Thoracic aorta (tissue), 2 donors: ENCODE measurements at regions not wholly inside any gene's neighbourhood (a gene's known extent, or its start where the extent isn't known, plus 50 kb on each side); places are given as distances from the start of the nearest gene placed in this dataset.
A peak's percentile ranks its signal among the peaks of the same experiment; 100 is the strongest.

ENCODE experiments used
- ATAC-seq: fragments of 150-250 bp; one replicate; pipeline ENCODE4 v1.8.0; 2017; ENCODE audit warnings: low read depth; ENCODE audit not compliant: insufficient number of reproducible peaks, low FRiP score
- DNase-seq: peaks from one replicate; pipeline ENCODE4 v3.0.0-alpha.2; 2020; ENCODE audit warnings: low spot score
- H3K27ac ChIP-seq, 2 donors: fragments of 200-600 bp; sonication (generic); 1 replicate in 1 of 2; 2 replicates in 1 of 2; pipeline ENCODE4 v1.5.1; 2016; ENCODE audit warnings: mild to moderate bottlenecking in 2 of 2, moderate library complexity in 2 of 2
- H3K27me3 ChIP-seq: fragments of 200-600 bp; sonication (generic); replicated peaks from 2 replicates; pipeline ENCODE4 v1.6.0; 2016; ENCODE audit warnings: mild to moderate bottlenecking; ENCODE audit not compliant: insufficient read depth
- H3K36me3 ChIP-seq: fragments of 200-600 bp; sonication (generic); one replicate; pipeline ENCODE4 v1.5.1; 2016
- H3K4me1 ChIP-seq, 2 donors: fragments of 200-600 bp; sonication (generic); 1 replicate in 1 of 2; 2 replicates in 1 of 2; pipeline versions ENCODE4 v1.5.1 to v1.6.0; 2016; ENCODE audit warnings: low read depth in 2 of 2, mild to moderate bottlenecking in 1 of 2; ENCODE audit not compliant: control insufficient read depth in 1 of 2
- H3K4me3 ChIP-seq: fragments of 200-600 bp; sonication (generic); 2 replicates; pipeline ENCODE4 v1.5.1; 2016; ENCODE audit warnings: mild to moderate bottlenecking
- H3K9me3 ChIP-seq: fragments of 200-600 bp; sonication (generic); 2 replicates; pipeline ENCODE4 v1.5.1; 2016
- TF ChIP-seq, protein P1 (sequence below): fragments of 200-600 bp; sonication (generic); IDR thresholded peaks from one replicate; pipeline ENCODE4 v1.5.1; 2019; ENCODE audit warnings: antibody characterized with exemption

GRCh38 chr15:20361091-20361490, 180.5 kb downstream of the GOLGA6L6 start:
- TF ChIP-seq, protein P1, sequence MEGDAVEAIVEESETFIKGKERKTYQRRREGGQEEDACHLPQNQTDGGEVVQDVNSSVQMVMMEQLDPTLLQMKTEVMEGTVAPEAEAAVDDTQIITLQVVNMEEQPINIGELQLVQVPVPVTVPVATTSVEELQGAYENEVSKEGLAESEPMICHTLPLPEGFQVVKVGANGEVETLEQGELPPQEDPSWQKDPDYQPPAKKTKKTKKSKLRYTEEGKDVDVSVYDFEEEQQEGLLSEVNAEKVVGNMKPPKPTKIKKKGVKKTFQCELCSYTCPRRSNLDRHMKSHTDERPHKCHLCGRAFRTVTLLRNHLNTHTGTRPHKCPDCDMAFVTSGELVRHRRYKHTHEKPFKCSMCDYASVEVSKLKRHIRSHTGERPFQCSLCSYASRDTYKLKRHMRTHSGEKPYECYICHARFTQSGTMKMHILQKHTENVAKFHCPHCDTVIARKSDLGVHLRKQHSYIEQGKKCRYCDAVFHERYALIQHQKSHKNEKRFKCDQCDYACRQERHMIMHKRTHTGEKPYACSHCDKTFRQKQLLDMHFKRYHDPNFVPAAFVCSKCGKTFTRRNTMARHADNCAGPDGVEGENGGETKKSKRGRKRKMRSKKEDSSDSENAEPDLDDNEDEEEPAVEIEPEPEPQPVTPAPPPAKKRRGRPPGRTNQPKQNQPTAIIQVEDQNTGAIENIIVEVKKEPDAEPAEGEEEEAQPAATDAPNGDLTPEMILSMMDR: no peak
- Histone ChIP-seq H3K9me3 (no peaks in the 10 kb centered on the region), H3K36me3 (no peaks in the 10 kb centered on the region), H3K27ac (no peak overlapping the region), H3K4me1 (no peaks in the 10 kb centered on the region), H3K4me3 (no peak overlapping the region), H3K27me3 (no peaks in the 10 kb centered on the region)
- DNase-seq: no peak
- ATAC-seq: peak; percentile 15

DNA sequence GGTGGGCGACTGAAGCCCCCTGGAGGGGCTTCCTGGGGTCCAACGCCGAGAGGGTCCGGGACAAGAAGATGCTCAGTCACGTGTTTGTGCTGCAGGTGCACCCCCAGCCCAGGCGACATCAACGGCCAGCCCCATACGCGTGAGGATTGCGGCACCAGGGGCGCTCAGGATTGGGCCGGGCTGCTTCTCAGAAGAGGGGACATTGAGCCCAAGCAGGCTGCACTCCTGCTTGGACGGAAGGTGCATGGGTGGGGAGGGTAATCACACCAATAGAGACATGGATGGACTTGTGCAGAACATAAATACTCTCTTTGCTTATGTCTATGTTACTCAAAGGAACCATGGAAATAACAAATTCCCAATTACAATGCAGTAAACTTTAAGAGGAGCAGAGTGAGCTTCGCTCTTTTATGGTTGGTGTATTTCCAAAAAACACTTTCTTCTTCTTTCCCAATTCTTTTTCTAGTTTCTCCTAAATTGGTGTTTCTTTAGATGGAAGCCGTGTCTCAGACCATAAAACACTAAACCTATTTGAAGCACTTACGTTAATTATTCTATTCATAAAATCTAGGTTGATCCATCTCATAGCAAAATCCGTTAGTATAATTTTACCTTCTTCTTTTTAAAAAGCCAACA, 182.7 kb downstream of the GOLGA6L6 start:
- Histone ChIP-seq H3K27me3 (no peaks in the 10 kb centered on the region), H3K4me1 (no peaks in the 10 kb centered on the region), H3K9me3 (no peaks in the 10 kb centered on the region), H3K27ac (no peak overlapping the region), H3K4me3 (no peak overlapping the region), H3K36me3 (no peaks in the 10 kb centered on the region)
- ATAC-seq: no peak
- no peak for DNase-seq
- TF ChIP-seq, protein P1: no peak

DNA sequence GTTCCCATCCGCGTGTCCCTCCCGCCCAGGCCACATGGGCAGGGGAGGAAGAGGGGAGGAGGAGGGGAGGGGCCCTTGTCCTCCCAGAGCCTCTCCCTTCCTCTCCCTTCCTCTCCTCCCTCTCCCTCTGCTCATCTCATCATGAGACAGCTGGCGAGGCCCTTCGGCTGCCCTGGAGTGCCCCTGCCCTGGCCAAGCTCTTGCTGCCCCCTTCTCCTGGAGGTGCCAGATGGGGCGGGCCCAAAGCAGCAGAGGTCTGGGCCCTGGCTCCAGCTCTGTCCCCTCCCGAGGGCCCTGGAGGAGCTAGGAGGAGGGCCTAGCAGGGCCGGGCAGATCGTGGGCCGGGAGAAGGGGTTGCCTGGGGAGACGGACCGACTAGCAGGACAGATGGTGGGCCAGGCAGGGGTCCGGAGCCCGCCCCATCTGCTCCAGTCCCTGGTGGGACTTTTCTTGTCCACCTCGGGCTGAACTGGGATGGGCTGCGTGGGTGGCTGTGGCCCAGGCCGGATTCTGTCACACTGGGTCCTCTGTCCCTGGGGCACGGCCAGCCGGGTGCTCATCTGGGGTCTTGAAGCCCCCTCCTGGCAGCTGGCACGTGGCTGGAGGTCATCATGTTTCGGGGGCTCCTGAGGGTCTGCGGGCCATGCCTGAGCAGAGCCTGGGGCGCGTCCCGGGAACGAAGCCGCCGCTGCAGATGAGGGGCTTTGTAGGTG, 183.4 kb downstream of the GOLGA6L6 start:
- TF ChIP-seq, protein P1: no peak
- no peak for DNase-seq
- Histone ChIP-seq H3K27ac (no peak overlapping the region), H3K36me3 (no peaks in the 10 kb centered on the region), H3K4me1 (no peaks in the 10 kb centered on the region), H3K9me3 (no peaks in the 10 kb centered on the region), H3K27me3 (no peaks in the 10 kb centered on the region), H3K4me3 (no peak overlapping the region)
- no peak for ATAC-seq

- TF ChIP-seq, protein P1: no peak
- Histone ChIP-seq H3K4me1 (no peaks in the 10 kb centered on the region), H3K27ac (no peak overlapping the region), H3K36me3 (no peaks in the 10 kb centered on the region), H3K4me3 (no peak overlapping the region), H3K27me3 (no peaks in the 10 kb centered on the region), H3K9me3 (no peaks in the 10 kb centered on the region)
- DNase-seq (no peak), ATAC-seq (no peak)
These were observed 184.0 kb downstream of the GOLGA6L6 start for GRCh38 chr15:20357481-20358065.

- H3K27me3 ChIP-seq: no peaks in the 10 kb centered on the region
- H3K4me3 ChIP-seq: no peak overlapping the region
- no peak overlapping the region for H3K27ac ChIP-seq
- no peaks in the 10 kb centered on the region for H3K9me3 ChIP-seq
- TF ChIP-seq, protein P1: no peak
- H3K36me3 ChIP-seq: no peaks in the 10 kb centered on the region
- H3K4me1 ChIP-seq: no peaks in the 10 kb centered on the region
- ATAC-seq (no peak), DNase-seq (no peak)
These were observed 184.6 kb downstream of the GOLGA6L6 start for GRCh38 chr15:20356911-20357480.
